ENCODE measurements at regions not wholly inside any gene's neighbourhood (a gene's known extent, or its start where the extent isn't known, plus 50 kb on each side); places are given as distances from the start of the nearest gene placed in this dataset.
A peak's percentile ranks its signal among the peaks of the same experiment; 100 is the strongest.

DNA sequence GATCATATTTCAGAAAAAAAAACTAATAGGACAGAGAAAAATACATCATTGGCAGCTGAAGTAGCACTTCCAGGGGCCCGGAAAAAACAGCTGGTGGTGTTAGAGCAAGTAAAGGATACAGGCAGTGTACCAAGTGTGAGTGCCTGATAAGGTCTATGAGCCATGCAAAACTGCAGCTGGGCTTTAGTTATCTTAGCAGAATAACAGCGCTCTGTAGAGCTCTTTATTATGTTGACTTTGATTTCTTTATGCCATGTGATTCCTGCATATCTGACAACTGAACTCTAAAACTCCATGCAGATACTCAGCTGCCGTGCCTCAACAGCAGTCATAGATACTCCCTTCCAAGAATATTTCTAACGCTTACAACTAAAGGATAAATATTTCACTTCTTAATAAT is 119.5 kb downstream of the CAAP1 start:
- Histone ChIP-seq H3K4me3 (ENCODE audit: low read depth, low read length, poor library complexity, severe bottlenecking) (no peak overlapping the region), H3K4me1 (ENCODE audit: insufficient read depth, low read length, poor library complexity, severe bottlenecking) (no peaks in the 10 kb centered on the region), H3K36me3 (ENCODE audit: insufficient read depth, low read length, poor library complexity, severe bottlenecking) (no peaks in the 10 kb centered on the region), H3K9me3 (ENCODE audit: low read depth, low read length, poor library complexity, severe bottlenecking) (no peaks in the 10 kb centered on the region), H3K27me3 (replicated peaks; ENCODE audit: insufficient read depth, low read depth, low read length, poor library complexity) (no peaks in the 10 kb centered on the region), H3K27ac (ENCODE audit: low read depth, low read length, poor library complexity, severe bottlenecking) (no peak overlapping the region)
- ChIA-PET POLR2A (ENCODE audit: low non-redundant PET) (no interaction called here), CTCF (no interaction called here)
- TF ChIP-seq, protein P1, sequence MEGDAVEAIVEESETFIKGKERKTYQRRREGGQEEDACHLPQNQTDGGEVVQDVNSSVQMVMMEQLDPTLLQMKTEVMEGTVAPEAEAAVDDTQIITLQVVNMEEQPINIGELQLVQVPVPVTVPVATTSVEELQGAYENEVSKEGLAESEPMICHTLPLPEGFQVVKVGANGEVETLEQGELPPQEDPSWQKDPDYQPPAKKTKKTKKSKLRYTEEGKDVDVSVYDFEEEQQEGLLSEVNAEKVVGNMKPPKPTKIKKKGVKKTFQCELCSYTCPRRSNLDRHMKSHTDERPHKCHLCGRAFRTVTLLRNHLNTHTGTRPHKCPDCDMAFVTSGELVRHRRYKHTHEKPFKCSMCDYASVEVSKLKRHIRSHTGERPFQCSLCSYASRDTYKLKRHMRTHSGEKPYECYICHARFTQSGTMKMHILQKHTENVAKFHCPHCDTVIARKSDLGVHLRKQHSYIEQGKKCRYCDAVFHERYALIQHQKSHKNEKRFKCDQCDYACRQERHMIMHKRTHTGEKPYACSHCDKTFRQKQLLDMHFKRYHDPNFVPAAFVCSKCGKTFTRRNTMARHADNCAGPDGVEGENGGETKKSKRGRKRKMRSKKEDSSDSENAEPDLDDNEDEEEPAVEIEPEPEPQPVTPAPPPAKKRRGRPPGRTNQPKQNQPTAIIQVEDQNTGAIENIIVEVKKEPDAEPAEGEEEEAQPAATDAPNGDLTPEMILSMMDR (conservative IDR thresholded peaks at IDR 0.05; ENCODE audit: low read depth, low read length): no peak
- TF ChIP-seq EZH2 (IDR thresholded peaks at IDR 0.05; ENCODE audit: borderline replicate concordance, low read depth, low read length, poor library complexity, severe bottlenecking): no peak
- no TSS peak for BruUV-seq (replicated peaks)
- intact Hi-C loops (cut with micrococcal nuclease; ENCODE audit: unreplicated experiment): no loop called here
- no peak for DNase-seq (ENCODE audit: low spot score)

- Histone ChIP-seq H3K9me3 (ENCODE audit: low read depth, low read length, poor library complexity, severe bottlenecking) (no peaks in the 10 kb centered on the region), H3K27ac (ENCODE audit: low read depth, low read length, poor library complexity, severe bottlenecking) (no peak overlapping the region), H3K4me3 (ENCODE audit: low read depth, low read length, poor library complexity, severe bottlenecking) (no peak overlapping the region), H3K4me1 (ENCODE audit: insufficient read depth, low read length, poor library complexity, severe bottlenecking) (no peaks in the 10 kb centered on the region), H3K36me3 (ENCODE audit: insufficient read depth, low read length, poor library complexity, severe bottlenecking) (no peaks in the 10 kb centered on the region), H3K27me3 (replicated peaks; ENCODE audit: insufficient read depth, low read depth, low read length, poor library complexity) (no peaks in the 10 kb centered on the region)
- no peak for DNase-seq (ENCODE audit: low spot score)
- ChIA-PET CTCF (no interaction called here), POLR2A (ENCODE audit: low non-redundant PET) (no interaction called here)
- BruUV-seq (replicated peaks): no TSS peak
- intact Hi-C loops (cut with micrococcal nuclease; ENCODE audit: unreplicated experiment): no loop called here
- TF ChIP-seq EZH2 (IDR thresholded peaks at IDR 0.05; ENCODE audit: borderline replicate concordance, low read depth, low read length, poor library complexity, severe bottlenecking): no peak
- TF ChIP-seq, protein P1 (conservative IDR thresholded peaks at IDR 0.05; ENCODE audit: low read depth, low read length): no peak
These were observed 121.8 kb downstream of the CAAP1 start for GRCh38 chr9:26770821-26771220.

DNA sequence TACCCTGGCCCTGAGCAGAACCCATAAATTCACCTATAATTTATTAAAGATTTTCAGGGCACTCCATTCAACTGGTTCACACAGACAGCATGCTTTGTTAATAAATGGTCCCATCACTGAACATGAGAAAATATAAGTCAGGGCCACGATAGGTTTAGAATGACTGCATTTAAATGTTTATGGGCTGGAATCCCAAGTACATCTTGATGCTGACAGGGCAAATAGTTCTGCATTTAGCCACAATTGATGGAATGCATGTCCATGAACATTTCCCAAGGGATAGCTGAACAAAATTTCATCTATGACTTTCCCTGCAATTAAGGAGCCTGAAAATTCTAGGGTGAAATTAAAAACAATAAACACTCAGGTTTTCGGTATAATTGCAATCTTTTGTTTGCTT is 124.5 kb downstream of the CAAP1 start:
- intact Hi-C loops (cut with micrococcal nuclease; ENCODE audit: unreplicated experiment): no loop called here
- ChIA-PET CTCF (no interaction called here), POLR2A (ENCODE audit: low non-redundant PET) (no interaction called here)
- H3K4me1 ChIP-seq (ENCODE audit: insufficient read depth, low read length, poor library complexity, severe bottlenecking): no peaks in the 10 kb centered on the region
- TF ChIP-seq, protein P1 (conservative IDR thresholded peaks at IDR 0.05; ENCODE audit: low read depth, low read length): no peak
- TF ChIP-seq EZH2 (IDR thresholded peaks at IDR 0.05; ENCODE audit: borderline replicate concordance, low read depth, low read length, poor library complexity, severe bottlenecking): no peak
- no peaks in the 10 kb centered on the region for H3K27me3 ChIP-seq (replicated peaks; ENCODE audit: insufficient read depth, low read depth, low read length, poor library complexity)
- peak; percentile 0 for DNase-seq (ENCODE audit: low spot score)
- H3K9me3 ChIP-seq (ENCODE audit: low read depth, low read length, poor library complexity, severe bottlenecking): no peaks in the 10 kb centered on the region
- H3K27ac ChIP-seq (ENCODE audit: low read depth, low read length, poor library complexity, severe bottlenecking): no peak overlapping the region
- H3K4me3 ChIP-seq (ENCODE audit: low read depth, low read length, poor library complexity, severe bottlenecking): no peak overlapping the region
- BruUV-seq (replicated peaks): no TSS peak
- no peaks in the 10 kb centered on the region for H3K36me3 ChIP-seq (ENCODE audit: insufficient read depth, low read length, poor library complexity, severe bottlenecking)

All from A673 (cell line).